ENCODE measurements at regions not wholly inside any gene's neighbourhood (a gene's known extent, or its start where the extent isn't known, plus 50 kb on each side); places are given as distances from the start of the nearest gene placed in this dataset.

DNA sequence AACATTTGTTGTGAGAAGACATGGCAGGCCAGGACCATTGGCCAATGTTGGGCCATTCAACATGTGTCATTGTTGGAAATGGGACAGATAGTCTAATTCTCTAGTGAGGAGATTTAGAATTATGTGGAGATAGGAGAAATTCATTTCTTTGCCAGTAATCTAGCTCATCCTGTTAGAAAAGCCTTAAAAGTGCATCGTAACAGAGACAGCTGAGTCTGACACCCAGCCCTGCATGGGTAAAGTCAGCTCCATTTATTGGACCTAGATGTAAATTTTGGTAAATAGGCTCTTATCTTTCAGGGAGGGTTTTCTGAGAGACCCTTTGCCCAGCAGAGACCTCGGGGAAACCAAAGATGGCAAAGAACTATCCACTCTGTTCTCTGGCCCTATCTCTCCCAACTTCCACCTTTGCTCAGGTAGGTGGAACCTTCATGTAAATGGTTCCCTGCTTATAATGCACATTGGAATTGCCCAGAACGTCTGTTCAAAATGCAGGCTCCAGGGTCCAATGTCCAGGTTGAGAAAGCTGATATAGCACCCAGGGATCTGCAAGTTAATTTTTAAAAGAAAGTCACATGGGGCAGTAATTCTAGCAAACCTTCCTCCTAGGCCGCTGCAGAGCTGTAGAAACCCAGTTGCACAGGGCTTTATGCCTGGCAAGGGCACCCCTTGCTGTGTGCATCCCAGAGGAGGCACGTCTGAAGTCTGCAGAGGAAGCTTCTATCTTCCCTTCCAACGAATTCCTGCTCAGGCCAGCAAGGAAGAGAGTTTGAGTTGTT lies 365.9 kb upstream of the PROK2 start:
- no peak for DNase-seq
- H3K4me3 ChIP-seq = no peak overlapping the region
- intact Hi-C loops (cut with micrococcal nuclease) = no loop called here
- H3K4me1 ChIP-seq = peaks cover 29% of the 10 kb centered on the region
- H3K36me3 ChIP-seq = no peaks in the 10 kb centered on the region
- TF ChIP-seq, protein P1, sequence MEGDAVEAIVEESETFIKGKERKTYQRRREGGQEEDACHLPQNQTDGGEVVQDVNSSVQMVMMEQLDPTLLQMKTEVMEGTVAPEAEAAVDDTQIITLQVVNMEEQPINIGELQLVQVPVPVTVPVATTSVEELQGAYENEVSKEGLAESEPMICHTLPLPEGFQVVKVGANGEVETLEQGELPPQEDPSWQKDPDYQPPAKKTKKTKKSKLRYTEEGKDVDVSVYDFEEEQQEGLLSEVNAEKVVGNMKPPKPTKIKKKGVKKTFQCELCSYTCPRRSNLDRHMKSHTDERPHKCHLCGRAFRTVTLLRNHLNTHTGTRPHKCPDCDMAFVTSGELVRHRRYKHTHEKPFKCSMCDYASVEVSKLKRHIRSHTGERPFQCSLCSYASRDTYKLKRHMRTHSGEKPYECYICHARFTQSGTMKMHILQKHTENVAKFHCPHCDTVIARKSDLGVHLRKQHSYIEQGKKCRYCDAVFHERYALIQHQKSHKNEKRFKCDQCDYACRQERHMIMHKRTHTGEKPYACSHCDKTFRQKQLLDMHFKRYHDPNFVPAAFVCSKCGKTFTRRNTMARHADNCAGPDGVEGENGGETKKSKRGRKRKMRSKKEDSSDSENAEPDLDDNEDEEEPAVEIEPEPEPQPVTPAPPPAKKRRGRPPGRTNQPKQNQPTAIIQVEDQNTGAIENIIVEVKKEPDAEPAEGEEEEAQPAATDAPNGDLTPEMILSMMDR (IDR thresholded peaks at IDR 0.05; ENCODE audit: borderline replicate concordance) = no peak
- H3K27me3 ChIP-seq (ENCODE audit: low read depth) = no peaks in the 10 kb centered on the region
- H3K27ac ChIP-seq (replicated peaks) = no peak overlapping the region
- H3K9me3 ChIP-seq (replicated peaks) = no peaks in the 10 kb centered on the region

DNA sequence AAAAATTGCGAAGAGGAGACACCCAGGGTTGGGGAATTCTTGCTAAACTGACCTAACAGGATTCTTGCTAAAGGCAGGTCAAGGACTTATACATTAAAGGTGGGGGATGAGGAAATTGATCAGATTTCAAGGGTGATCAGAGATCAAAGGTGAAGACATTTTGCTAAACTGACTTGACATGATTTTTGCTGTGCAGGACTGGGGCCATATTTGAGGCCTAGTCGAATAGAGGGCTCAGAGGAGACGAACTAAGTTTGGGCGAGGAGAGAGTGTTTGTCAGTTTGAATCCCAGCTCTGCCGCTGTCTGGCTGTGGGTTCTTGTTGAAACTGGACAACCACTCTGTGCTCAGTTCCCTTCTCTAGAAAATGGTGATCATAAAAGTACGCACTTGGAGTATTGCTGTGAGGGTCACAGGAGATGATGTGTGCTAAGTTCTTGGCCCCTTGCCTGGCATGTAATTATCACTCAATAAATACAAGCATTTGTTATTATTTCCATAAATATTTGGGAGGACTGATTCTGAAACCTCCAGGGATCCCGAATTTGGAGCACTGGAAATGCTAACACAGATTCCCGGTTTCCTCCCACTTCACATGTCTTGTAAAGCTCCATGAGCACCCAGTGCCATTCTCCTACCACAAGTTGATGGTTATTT lies 364.8 kb upstream of the PROK2 start:
- peaks cover 27% of the 10 kb centered on the region for H3K4me1 ChIP-seq
- no peaks in the 10 kb centered on the region for H3K27me3 ChIP-seq (ENCODE audit: low read depth)
- intact Hi-C loops (cut with micrococcal nuclease) = no loop called here
- no peak overlapping the region for H3K4me3 ChIP-seq
- H3K9me3 ChIP-seq (replicated peaks) = no peaks in the 10 kb centered on the region
- no peak overlapping the region for H3K27ac ChIP-seq (replicated peaks)
- TF ChIP-seq, protein P1 (IDR thresholded peaks at IDR 0.05; ENCODE audit: borderline replicate concordance) = no peak
- DNase-seq = no peak
- H3K36me3 ChIP-seq = no peaks in the 10 kb centered on the region

DNA sequence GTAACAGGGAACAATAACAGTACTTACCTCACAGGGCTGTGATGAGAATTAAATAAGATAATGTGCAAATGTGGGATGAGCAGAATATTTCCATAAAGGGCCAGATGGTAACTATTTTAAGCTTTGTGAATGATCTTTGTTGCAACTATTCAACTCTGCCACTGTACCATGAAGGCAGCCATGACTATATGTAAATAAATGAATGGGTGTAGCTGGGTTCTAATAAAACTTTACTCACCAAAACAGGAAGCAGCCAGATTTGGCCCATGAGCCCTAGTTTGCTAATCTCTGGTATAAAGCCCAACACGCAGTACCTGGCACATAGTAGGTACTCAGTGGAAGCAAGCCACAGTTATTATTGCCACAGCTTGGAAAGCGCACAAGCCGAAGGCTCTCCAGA lies 362.7 kb upstream of the PROK2 start:
- no peak overlapping the region for H3K4me3 ChIP-seq
- DNase-seq = no peak
- TF ChIP-seq, protein P1 (IDR thresholded peaks at IDR 0.05; ENCODE audit: borderline replicate concordance) = no peak
- no peaks in the 10 kb centered on the region for H3K36me3 ChIP-seq
- H3K27me3 ChIP-seq (ENCODE audit: low read depth) = no peaks in the 10 kb centered on the region
- peaks cover 27% of the 10 kb centered on the region for H3K4me1 ChIP-seq
- no peak overlapping the region for H3K27ac ChIP-seq (replicated peaks)
- intact Hi-C loops (cut with micrococcal nuclease) = no loop called here
- no peaks in the 10 kb centered on the region for H3K9me3 ChIP-seq (replicated peaks)

DNA sequence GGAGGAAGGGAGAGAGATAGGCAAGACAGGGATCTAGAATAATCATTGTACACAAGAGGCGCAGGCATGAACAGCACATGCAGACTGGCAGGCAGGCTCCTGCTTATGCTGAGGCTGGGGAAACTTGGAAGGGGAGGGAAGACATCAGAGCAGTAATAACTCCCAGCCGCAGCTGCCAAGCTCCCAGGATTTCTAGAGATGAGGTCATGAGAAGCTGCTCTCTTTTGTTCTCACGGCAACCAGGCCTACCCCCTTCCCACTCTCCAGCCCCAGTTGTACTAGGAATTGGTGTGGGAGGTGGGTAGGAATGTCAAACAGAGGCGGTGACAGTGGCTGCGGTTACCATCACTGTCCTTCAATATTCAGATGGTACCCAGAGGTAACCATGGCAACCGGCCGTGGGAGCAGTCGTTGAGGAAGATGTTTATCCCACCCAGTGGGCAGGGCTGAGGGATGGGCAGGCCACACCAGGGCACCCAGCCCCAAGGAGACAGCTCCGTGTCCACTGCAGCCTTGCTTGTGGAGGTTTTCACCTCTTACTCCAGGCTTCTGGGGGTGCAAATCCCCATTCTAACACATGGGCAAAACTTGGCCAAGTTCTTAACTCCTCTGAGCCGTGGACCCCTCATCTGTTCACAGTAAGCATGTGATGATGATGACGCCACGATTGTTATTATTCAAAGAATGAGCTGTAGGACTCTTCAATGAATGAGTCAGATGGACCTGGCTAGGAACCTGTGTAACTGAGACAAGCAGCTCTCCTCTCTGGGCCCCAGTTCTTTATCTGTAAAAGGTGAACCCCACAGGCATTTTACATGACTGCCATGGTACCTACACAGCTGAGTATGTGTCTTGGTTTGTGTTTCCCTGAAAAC lies 360.8 kb upstream of the PROK2 start:
- intact Hi-C loops (cut with micrococcal nuclease) = no loop called here
- Histone ChIP-seq H3K4me3 (no peak overlapping the region), H3K27me3 (ENCODE audit: low read depth) (no peaks in the 10 kb centered on the region), H3K36me3 (no peaks in the 10 kb centered on the region), H3K27ac (replicated peaks) (no peak overlapping the region), H3K9me3 (replicated peaks) (no peaks in the 10 kb centered on the region), H3K4me1 (peaks cover 17% of the 10 kb centered on the region)
- TF ChIP-seq, protein P1 (IDR thresholded peaks at IDR 0.05; ENCODE audit: borderline replicate concordance) = no peak
- DNase-seq = no peak

DNA sequence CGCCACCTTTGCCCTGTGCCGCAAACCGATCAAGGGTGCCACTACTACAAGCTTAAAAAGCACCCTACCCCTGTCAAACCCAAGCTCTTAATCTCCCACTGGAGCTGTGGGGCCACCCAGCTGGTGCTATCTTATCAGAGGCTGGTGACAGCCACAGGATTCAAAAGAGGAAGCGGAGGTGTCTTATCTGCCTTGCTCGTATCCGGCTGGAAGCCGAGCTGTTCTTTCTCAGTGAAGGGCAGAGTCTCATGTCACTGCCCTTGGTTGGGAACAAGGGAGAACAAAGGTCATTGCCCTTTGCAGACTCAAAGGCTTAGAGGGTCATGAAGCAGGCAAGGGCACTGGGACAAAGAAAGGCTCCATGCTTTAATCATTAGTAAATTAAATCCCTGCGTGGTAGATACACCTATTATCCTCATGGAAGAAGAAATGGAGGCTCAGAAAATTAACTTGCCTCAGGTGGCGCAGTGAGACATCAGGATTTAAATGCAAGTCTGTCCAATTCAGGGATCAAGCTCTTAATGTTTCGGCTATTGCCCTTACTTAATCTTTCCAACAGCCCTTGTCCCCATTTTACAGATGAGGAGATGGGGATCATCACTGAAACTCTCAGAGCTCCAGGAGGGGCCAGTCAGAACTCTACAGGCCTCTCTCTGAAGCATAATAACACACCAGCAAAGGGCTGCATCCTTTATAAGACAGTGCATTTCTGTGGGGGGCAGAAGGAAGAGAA lies 360.0 kb upstream of the PROK2 start:
- no peaks in the 10 kb centered on the region for H3K36me3 ChIP-seq
- peak; percentile 33 for DNase-seq
- intact Hi-C loops (cut with micrococcal nuclease) = no loop called here
- TF ChIP-seq, protein P1 (IDR thresholded peaks at IDR 0.05; ENCODE audit: borderline replicate concordance) = no peak
- H3K27ac ChIP-seq (replicated peaks) = no peak overlapping the region
- peaks cover 17% of the 10 kb centered on the region for H3K4me1 ChIP-seq
- no peak overlapping the region for H3K4me3 ChIP-seq
- no peaks in the 10 kb centered on the region for H3K9me3 ChIP-seq (replicated peaks)
- no peaks in the 10 kb centered on the region for H3K27me3 ChIP-seq (ENCODE audit: low read depth)
